PC-3 (cell line): ENCODE measurements at regions not wholly inside any gene's neighbourhood (a gene's known extent, or its start where the extent isn't known, plus 50 kb on each side); places are given as distances from the start of the nearest gene placed in this dataset.

ENCODE experiments used
- ATAC-seq: fragments of 200-7000 bp; cut with Tn5 transposase; 2 replicates; pipeline ENCODE4 v1.9.1; 2020; ENCODE audit warnings: mild to moderate bottlenecking, moderate library complexity
- BruUV-seq: library from RNA; stranded (reverse); fragments of 400-500 nt; replicated peaks from 2 replicates; lab custom pipeline; 2021; lab: Mats Ljungman, UMichigan
- CTCF ChIA-PET: fragments of 300-600 bp; sonication (Branson Sonifier 250); formaldehyde crosslinking; loops from one replicate; lab custom pipeline; 2022; ENCODE audit warnings: antibody characterized with exemption; lab: Charles Lee
- POLR2A ChIA-PET: fragments of 300-600 bp; sonication (Branson Sonifier 250); formaldehyde crosslinking; loops from one replicate; lab custom pipeline; 2022; ENCODE audit warnings: antibody characterized with exemption; ENCODE audit not compliant: unreplicated experiment; lab: Charles Lee
- DNase-seq: peaks from one replicate; pipeline ENCODE4 v3.0.0-alpha.2; 2015
- H2AFZ ChIP-seq: fragments of 300-600 bp; sonication (generic); 2 replicates; pipeline ENCODE4 v1.6.0; 2016; ENCODE audit warnings: antibody characterized with exemption, low read length
- H3F3A ChIP-seq: fragments of 300-600 bp; sonication (generic); one replicate; pipeline ENCODE4 v1.6.0; 2017; ENCODE audit warnings: antibody characterized with exemption, low read length, control low read depth, mild to moderate bottlenecking; ENCODE audit not compliant: unreplicated experiment
- H3K27ac ChIP-seq: fragments of 300-600 bp; sonication (generic); 2 replicates; pipeline ENCODE4 v1.5.1; 2016; ENCODE audit warnings: mild to moderate bottlenecking, low read length
- H3K27me3 ChIP-seq: fragments of 300-600 bp; sonication (generic); 2 replicates; pipeline ENCODE4 v1.6.1; 2016; ENCODE audit warnings: low read length, mixed read lengths
- H3K36me3 ChIP-seq: fragments of 300-600 bp; sonication (generic); 2 replicates; pipeline ENCODE4 v1.6.1; 2016; ENCODE audit warnings: low read depth, mixed run types, low read length, mixed read lengths
- H3K4me1 ChIP-seq: fragments of 300-600 bp; sonication (generic); 2 replicates; pipeline ENCODE4 v1.5.1; 2016; ENCODE audit warnings: low read length; ENCODE audit not compliant: insufficient read depth
- H3K4me2 ChIP-seq: fragments of 300-600 bp; sonication (generic); 2 replicates; pipeline ENCODE4 v1.6.0; 2016; ENCODE audit warnings: low read length
- H3K4me3 ChIP-seq: fragments of 300-600 bp; sonication (generic); 2 replicates; pipeline ENCODE4 v1.5.1; 2016; ENCODE audit warnings: mild to moderate bottlenecking, low read length, mixed read lengths
- H3K79me2 ChIP-seq: fragments of 300-600 bp; sonication (generic); 2 replicates; pipeline ENCODE4 v1.6.1; 2017; ENCODE audit warnings: low read length, mixed read lengths
- H3K9ac ChIP-seq: fragments of 300-600 bp; sonication (generic); 2 replicates; pipeline ENCODE4 v1.6.0; 2016; ENCODE audit warnings: mild to moderate bottlenecking, low read length
- H3K9me2 ChIP-seq: fragments of 300-600 bp; sonication (generic); replicated peaks from 2 replicates; pipeline ENCODE4 v1.6.1; 2016; ENCODE audit warnings: mixed run types, low read length, mixed read lengths
- H3K9me3 ChIP-seq: fragments of 300-600 bp; sonication (generic); 2 replicates; pipeline ENCODE4 v1.6.1; 2016; ENCODE audit warnings: low read length, mixed read lengths
- H4K20me1 ChIP-seq: fragments of 300-600 bp; sonication (generic); 2 replicates; pipeline ENCODE4 v1.6.1; 2016; ENCODE audit warnings: low read length, mixed read lengths
- EZH2 ChIP-seq: fragments of 300-600 bp; sonication (generic); IDR thresholded peaks from one replicate; pipeline ENCODE4 v1.6.1; 2017; ENCODE audit warnings: antibody characterized with exemption, mild to moderate bottlenecking, low read length; ENCODE audit not compliant: unreplicated experiment
- EZH2phosphoT487 ChIP-seq: fragments of 300-600 bp; sonication (generic); IDR thresholded peaks from 2 replicates; pipeline ENCODE4 v1.6.1; 2018; ENCODE audit warnings: mild to moderate bottlenecking, antibody characterized with exemption, low read length, borderline replicate concordance
- intact Hi-C: fragments of 100-400 bp; cut with micrococcal nuclease; formaldehyde crosslinking; loops from 2 replicates; pipeline ENCODE4 v1.9.0; 2023
- TF ChIP-seq, protein P1 (sequence below): fragments of 300-600 bp; sonication (generic); conservative IDR thresholded peaks from 2 replicates; pipeline ENCODE4 v1.5.1; 2017; ENCODE audit warnings: antibody characterized with exemption, low read depth, mild to moderate bottlenecking, low read length

GRCh38 chr6:25038999-25039398, 103.2 kb upstream of the RIPOR2 start:
- CTCF ChIA-PET, result no interaction called here
- DNase-seq, result no peak

GRCh38 chr6:25041485-25042035, 105.8 kb upstream of the RIPOR2 start:
- TF ChIP-seq, protein P1, sequence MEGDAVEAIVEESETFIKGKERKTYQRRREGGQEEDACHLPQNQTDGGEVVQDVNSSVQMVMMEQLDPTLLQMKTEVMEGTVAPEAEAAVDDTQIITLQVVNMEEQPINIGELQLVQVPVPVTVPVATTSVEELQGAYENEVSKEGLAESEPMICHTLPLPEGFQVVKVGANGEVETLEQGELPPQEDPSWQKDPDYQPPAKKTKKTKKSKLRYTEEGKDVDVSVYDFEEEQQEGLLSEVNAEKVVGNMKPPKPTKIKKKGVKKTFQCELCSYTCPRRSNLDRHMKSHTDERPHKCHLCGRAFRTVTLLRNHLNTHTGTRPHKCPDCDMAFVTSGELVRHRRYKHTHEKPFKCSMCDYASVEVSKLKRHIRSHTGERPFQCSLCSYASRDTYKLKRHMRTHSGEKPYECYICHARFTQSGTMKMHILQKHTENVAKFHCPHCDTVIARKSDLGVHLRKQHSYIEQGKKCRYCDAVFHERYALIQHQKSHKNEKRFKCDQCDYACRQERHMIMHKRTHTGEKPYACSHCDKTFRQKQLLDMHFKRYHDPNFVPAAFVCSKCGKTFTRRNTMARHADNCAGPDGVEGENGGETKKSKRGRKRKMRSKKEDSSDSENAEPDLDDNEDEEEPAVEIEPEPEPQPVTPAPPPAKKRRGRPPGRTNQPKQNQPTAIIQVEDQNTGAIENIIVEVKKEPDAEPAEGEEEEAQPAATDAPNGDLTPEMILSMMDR, result no peak
- TF ChIP-seq EZH2phosphoT487, result no peak
- no peak for TF ChIP-seq EZH2
- Histone ChIP-seq H3K9me2 (no peaks in the 10 kb centered on the region), H3K4me1 (no peaks in the 10 kb centered on the region), H3K4me3 (no peak overlapping the region), H3K79me2 (no peaks in the 10 kb centered on the region), H3K4me2 (no peak overlapping the region), H3K9ac (no peak overlapping the region), H2AFZ (no peak overlapping the region), H3K27me3 (peaks cover 4% of the 10 kb centered on the region; the same call in 1 of the 2 replicates), H3F3A (no peaks in the 10 kb centered on the region), H3K36me3 (no peaks in the 10 kb centered on the region), H4K20me1 (no peaks in the 10 kb centered on the region), H3K27ac (no peak overlapping the region), H3K9me3 (no peaks in the 10 kb centered on the region)
- POLR2A ChIA-PET, result no interaction called here
- intact Hi-C loops, result no loop called here
- BruUV-seq, result no TSS peak
- no peak for ATAC-seq
- CTCF ChIA-PET, result no interaction called here
- DNase-seq, result no peak

More at GRCh38 chr6:25038999-25039398, 103.2 kb upstream of the RIPOR2 start:
- Histone ChIP-seq H3K36me3 (no peaks in the 10 kb centered on the region), H3K9ac (no peak overlapping the region), H3K9me3 (no peaks in the 10 kb centered on the region), H4K20me1 (no peaks in the 10 kb centered on the region), H3K79me2 (no peaks in the 10 kb centered on the region), H2AFZ (no peak overlapping the region), H3K27ac (no peak overlapping the region), H3K4me3 (no peak overlapping the region), H3K9me2 (no peaks in the 10 kb centered on the region), H3F3A (no peaks in the 10 kb centered on the region), H3K4me2 (no peak overlapping the region), H3K4me1 (no peaks in the 10 kb centered on the region), H3K27me3 (no peaks in the 10 kb centered on the region)
- intact Hi-C loops, result no loop called here
- no TSS peak for BruUV-seq
- POLR2A ChIA-PET, result interaction anchor here (0.5 kb wide), 1 partner anchor 271 kb away, joined by 3 read pairs; no protein-coding TSS in a partner anchor
- no peak for ATAC-seq
- TF ChIP-seq EZH2 (no peak), EZH2phosphoT487 (no peak)
- TF ChIP-seq, protein P1, result no peak

DNA sequence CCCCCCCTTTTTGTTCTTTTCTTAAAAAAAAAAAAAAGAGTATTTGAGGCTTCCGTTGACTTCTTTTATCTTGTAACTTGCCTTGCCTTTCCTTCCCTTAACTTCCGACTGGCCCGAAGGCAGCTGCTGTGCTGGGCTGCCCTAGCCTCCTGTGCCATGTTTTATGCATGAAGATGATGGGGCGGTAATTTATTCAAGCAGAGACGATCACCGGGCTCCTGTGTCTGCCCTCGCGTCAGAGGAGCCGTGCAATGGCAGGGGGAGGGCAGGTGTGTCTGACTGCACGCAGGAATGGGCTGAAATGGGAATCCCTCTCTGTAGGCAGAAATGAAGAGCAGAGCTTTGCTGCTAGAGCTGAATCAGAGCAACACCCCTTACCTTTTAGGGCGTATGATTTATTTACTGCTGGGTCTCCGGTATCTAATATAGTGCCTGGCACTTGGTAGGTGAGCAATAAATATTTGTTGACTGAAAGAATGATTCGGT, 106.3 kb upstream of the RIPOR2 start:
- TF ChIP-seq, protein P1, result no peak
- no peak for TF ChIP-seq EZH2phosphoT487
- TF ChIP-seq EZH2, result no peak
- Histone ChIP-seq H3K4me2 (no peak overlapping the region), H3K9ac (no peak overlapping the region), H3K9me3 (no peaks in the 10 kb centered on the region), H3F3A (no peaks in the 10 kb centered on the region), H4K20me1 (no peaks in the 10 kb centered on the region), H3K27me3 (peaks cover 4% of the 10 kb centered on the region; the same call in 1 of the 2 replicates), H3K4me3 (no peak overlapping the region), H3K27ac (no peak overlapping the region), H3K9me2 (no peaks in the 10 kb centered on the region), H3K4me1 (no peaks in the 10 kb centered on the region), H3K79me2 (no peaks in the 10 kb centered on the region), H3K36me3 (no peaks in the 10 kb centered on the region), H2AFZ (no peak overlapping the region)
- ChIA-PET CTCF (no interaction called here), POLR2A (no interaction called here)
- intact Hi-C loops, result no loop called here
- DNase-seq (no peak), ATAC-seq (no peak)
- no TSS peak for BruUV-seq
